ENCODE measurements at regions not wholly inside any gene's neighbourhood (a gene's known extent, or its start where the extent isn't known, plus 50 kb on each side); places are given as distances from the start of the nearest gene placed in this dataset.

DNA sequence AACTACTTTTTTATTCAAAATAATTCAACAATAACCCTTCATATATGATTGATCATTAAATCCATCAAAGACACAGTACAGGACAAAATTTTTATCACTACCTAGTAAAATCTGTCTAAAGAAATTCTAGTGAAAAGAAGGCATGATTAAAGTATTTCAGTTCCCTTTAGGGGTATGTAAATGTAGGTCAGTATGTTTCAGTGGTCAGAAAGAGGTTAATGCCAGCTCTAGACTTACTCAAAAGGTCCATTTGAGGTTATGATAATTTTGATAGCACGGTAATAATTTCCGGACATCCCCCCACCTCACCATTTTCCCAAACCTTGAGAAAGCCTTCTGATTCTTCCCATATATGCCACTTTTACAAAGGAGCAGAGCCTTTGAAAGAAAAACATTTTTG is 193.5 kb upstream of the ID4 start:
- no TSS peak for BruUV-seq (replicated peaks)
- Histone ChIP-seq H3K9me3 (ENCODE audit: insufficient read depth, low read depth) (no peaks in the 10 kb centered on the region), H3K27me3 (ENCODE audit: insufficient read depth, low read depth) (no peaks in the 10 kb centered on the region), H3K9me2 (ENCODE audit: insufficient read depth) (no peaks in the 10 kb centered on the region), H3K36me3 (ENCODE audit: low read depth) (no peaks in the 10 kb centered on the region), H3K79me2 (ENCODE audit: low read depth) (no peaks in the 10 kb centered on the region), H3F3A (ENCODE audit: insufficient read depth, low read depth) (no peaks in the 10 kb centered on the region), H4K20me1 (ENCODE audit: insufficient read depth) (no peaks in the 10 kb centered on the region), H3K4me3 (no peak overlapping the region), H2AFZ (no peak overlapping the region), H3K27ac (no peak overlapping the region), H3K4me2 (no peak overlapping the region), H3K4me1 (replicated peaks; ENCODE audit: insufficient read depth) (no peaks in the 10 kb centered on the region)
- intact Hi-C loops (cut with micrococcal nuclease; ENCODE audit: unreplicated experiment): no loop called here
- ChIA-PET CTCF (interaction anchor here (0.7 kb wide), 1 partner anchor 9 kb away, joined by 5 read pairs; no protein-coding TSS in a partner anchor), POLR2A (ENCODE audit: unreplicated experiment) (interaction anchor here (0.6 kb wide), 1 partner anchor 76 kb away, joined by 7 read pairs; no protein-coding TSS in a partner anchor)
- DNase-seq: no peak
- TF ChIP-seq EZH2 (IDR thresholded peaks at IDR 0.05; ENCODE audit: low read depth): no peak
- TF ChIP-seq, protein P1, sequence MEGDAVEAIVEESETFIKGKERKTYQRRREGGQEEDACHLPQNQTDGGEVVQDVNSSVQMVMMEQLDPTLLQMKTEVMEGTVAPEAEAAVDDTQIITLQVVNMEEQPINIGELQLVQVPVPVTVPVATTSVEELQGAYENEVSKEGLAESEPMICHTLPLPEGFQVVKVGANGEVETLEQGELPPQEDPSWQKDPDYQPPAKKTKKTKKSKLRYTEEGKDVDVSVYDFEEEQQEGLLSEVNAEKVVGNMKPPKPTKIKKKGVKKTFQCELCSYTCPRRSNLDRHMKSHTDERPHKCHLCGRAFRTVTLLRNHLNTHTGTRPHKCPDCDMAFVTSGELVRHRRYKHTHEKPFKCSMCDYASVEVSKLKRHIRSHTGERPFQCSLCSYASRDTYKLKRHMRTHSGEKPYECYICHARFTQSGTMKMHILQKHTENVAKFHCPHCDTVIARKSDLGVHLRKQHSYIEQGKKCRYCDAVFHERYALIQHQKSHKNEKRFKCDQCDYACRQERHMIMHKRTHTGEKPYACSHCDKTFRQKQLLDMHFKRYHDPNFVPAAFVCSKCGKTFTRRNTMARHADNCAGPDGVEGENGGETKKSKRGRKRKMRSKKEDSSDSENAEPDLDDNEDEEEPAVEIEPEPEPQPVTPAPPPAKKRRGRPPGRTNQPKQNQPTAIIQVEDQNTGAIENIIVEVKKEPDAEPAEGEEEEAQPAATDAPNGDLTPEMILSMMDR (conservative IDR thresholded peaks at IDR 0.05): no peak

DNA sequence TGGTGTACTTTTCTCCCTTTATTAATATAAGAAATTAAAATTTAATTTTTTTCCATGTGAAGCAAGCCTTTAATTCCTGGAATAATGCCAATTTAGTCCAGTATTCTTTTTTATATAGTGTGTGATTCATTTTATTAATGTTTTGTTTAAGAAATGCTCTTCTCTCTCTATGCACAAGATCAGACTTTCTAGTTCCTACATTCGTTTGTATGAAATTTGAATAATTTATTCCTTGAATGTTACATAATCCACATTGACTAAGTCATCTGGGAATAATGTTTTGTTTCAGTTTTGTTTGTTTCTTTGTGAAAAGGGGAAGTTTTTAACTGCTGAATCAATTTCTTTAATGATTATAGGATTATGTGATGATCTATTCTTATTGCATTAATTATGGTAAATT is 181.4 kb upstream of the ID4 start:
- Histone ChIP-seq H2AFZ (no peak overlapping the region), H3K27ac (no peak overlapping the region), H3K36me3 (ENCODE audit: low read depth) (no peaks in the 10 kb centered on the region), H3K27me3 (ENCODE audit: insufficient read depth, low read depth) (no peaks in the 10 kb centered on the region), H3K4me2 (no peak overlapping the region), H4K20me1 (ENCODE audit: insufficient read depth) (no peaks in the 10 kb centered on the region), H3F3A (ENCODE audit: insufficient read depth, low read depth) (no peaks in the 10 kb centered on the region), H3K79me2 (ENCODE audit: low read depth) (no peaks in the 10 kb centered on the region), H3K4me1 (replicated peaks; ENCODE audit: insufficient read depth) (no peaks in the 10 kb centered on the region), H3K9me2 (ENCODE audit: insufficient read depth) (no peaks in the 10 kb centered on the region), H3K4me3 (no peak overlapping the region), H3K9me3 (ENCODE audit: insufficient read depth, low read depth) (peaks cover 3% of the 10 kb centered on the region; the same call in 1 of the 2 replicates)
- ChIA-PET POLR2A (ENCODE audit: unreplicated experiment) (no interaction called here), CTCF (no interaction called here)
- TF ChIP-seq, protein P1 (conservative IDR thresholded peaks at IDR 0.05): no peak
- TF ChIP-seq EZH2 (IDR thresholded peaks at IDR 0.05; ENCODE audit: low read depth): no peak
- no peak for DNase-seq
- BruUV-seq (replicated peaks): no TSS peak
- intact Hi-C loops (cut with micrococcal nuclease; ENCODE audit: unreplicated experiment): no loop called here

DNA sequence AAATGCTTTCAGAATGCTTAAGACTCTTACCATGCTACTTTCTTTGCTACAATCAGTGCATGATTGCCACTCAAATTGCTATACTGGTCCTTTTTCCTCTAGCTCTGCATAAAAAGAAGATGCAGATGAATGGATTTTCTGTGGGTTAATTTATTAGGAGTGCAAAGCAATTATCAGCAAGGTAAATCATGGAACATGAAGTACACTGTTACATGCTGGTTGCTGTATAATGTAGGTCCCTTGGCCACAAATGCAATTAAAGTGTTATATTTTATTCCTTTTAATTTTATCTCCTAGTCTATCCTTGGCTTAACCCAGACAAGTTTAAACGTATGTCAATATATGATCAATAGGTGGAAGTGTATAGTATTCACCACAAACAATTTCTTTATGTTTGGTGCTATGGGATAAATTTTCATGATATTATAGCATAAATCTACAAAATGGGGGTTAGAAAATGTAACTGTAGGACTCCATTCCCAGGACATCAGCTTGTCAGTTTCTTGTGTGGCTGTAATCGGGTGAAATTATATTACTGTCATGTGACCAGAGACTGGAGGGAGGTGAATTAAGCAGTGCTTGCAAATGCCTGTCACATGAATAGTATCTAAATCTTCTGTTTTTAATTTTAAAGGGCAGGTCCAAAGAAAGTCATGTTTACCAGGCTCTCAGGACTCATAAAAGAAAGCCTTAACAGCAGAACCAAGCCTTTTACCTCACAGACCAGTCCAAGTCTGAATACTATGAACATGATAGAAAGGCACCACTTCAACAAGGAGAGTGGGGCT is 176.9 kb upstream of the ID4 start:
- CTCF ChIA-PET: interaction anchor here (1.0 kb wide), 1 partner anchor 188 kb away, joined by 3 read pairs; no protein-coding TSS in a partner anchor
- H3F3A ChIP-seq (ENCODE audit: insufficient read depth, low read depth): no peaks in the 10 kb centered on the region
- TF ChIP-seq, protein P1 (conservative IDR thresholded peaks at IDR 0.05): no peak
- no peak for TF ChIP-seq EZH2 (IDR thresholded peaks at IDR 0.05; ENCODE audit: low read depth)
- H3K79me2 ChIP-seq (ENCODE audit: low read depth): no peaks in the 10 kb centered on the region
- no peak overlapping the region for H3K4me2 ChIP-seq
- no peaks in the 10 kb centered on the region for H3K27me3 ChIP-seq (ENCODE audit: insufficient read depth, low read depth)
- H2AFZ ChIP-seq: no peak overlapping the region
- no peak for DNase-seq
- no peaks in the 10 kb centered on the region for H3K36me3 ChIP-seq (ENCODE audit: low read depth)
- H3K4me1 ChIP-seq (replicated peaks; ENCODE audit: insufficient read depth): no peaks in the 10 kb centered on the region
- H4K20me1 ChIP-seq (ENCODE audit: insufficient read depth): no peaks in the 10 kb centered on the region
- POLR2A ChIA-PET (ENCODE audit: unreplicated experiment): no interaction called here
- BruUV-seq (replicated peaks): no TSS peak
- H3K27ac ChIP-seq: no peak overlapping the region
- no peaks in the 10 kb centered on the region for H3K9me3 ChIP-seq (ENCODE audit: insufficient read depth, low read depth)
- no peaks in the 10 kb centered on the region for H3K9me2 ChIP-seq (ENCODE audit: insufficient read depth)
- intact Hi-C loops (cut with micrococcal nuclease; ENCODE audit: unreplicated experiment): loop anchor here (5.0 kb wide), 1 partner anchor 142 kb away; no protein-coding TSS in a partner anchor
- no peak overlapping the region for H3K4me3 ChIP-seq

Data from PC-9 (cell line).